ENCODE measurements at regions not wholly inside any gene's neighbourhood (a gene's known extent, or its start where the extent isn't known, plus 50 kb on each side); places are given as distances from the start of the nearest gene placed in this dataset.

- Histone ChIP-seq H3K4me1 (ENCODE audit: low read length) (no peaks in the 10 kb centered on the region), H3K36me3 (replicated peaks; ENCODE audit: low read depth, low read length) (no peaks in the 10 kb centered on the region), H3K9ac (ENCODE audit: low read length) (no peak overlapping the region), H3K9me3 (ENCODE audit: insufficient read depth, low read length) (no peaks in the 10 kb centered on the region), H3K27me3 (ENCODE audit: low read depth, low read length) (peaks cover 4% of the 10 kb centered on the region), H3K79me2 (ENCODE audit: low read length) (no peaks in the 10 kb centered on the region), H3K4me3 (ENCODE audit: low read length) (no peak overlapping the region), H4K20me1 (ENCODE audit: insufficient read depth, low read length) (no peaks in the 10 kb centered on the region), H3K27ac (ENCODE audit: low read length) (no peak overlapping the region), H3K4me2 (ENCODE audit: low read length) (no peak overlapping the region), H2AFZ (ENCODE audit: low read depth, low read length) (no peak overlapping the region)
- no peak for TF ChIP-seq EZH2phosphoT487 (IDR thresholded peaks at IDR 0.05; ENCODE audit: low read depth)
- no peak for TF ChIP-seq CTCF (IDR thresholded peaks at IDR 0.05; ENCODE audit: low read depth, low read length)
Measured at GRCh38 chr11:112751329-112751728, 209.9 kb upstream of the NCAM1 start.

GRCh38 chr11:112751772-112752171 lies 209.4 kb upstream of the NCAM1 start:
- Histone ChIP-seq H2AFZ (ENCODE audit: low read depth, low read length) (no peak overlapping the region), H3K79me2 (ENCODE audit: low read length) (no peaks in the 10 kb centered on the region), H3K27me3 (ENCODE audit: low read depth, low read length) (peaks cover 4% of the 10 kb centered on the region), H3K27ac (ENCODE audit: low read length) (no peak overlapping the region), H3K9ac (ENCODE audit: low read length) (no peak overlapping the region), H3K9me3 (ENCODE audit: insufficient read depth, low read length) (no peaks in the 10 kb centered on the region), H3K36me3 (replicated peaks; ENCODE audit: low read depth, low read length) (no peaks in the 10 kb centered on the region), H4K20me1 (ENCODE audit: insufficient read depth, low read length) (no peaks in the 10 kb centered on the region), H3K4me1 (ENCODE audit: low read length) (no peaks in the 10 kb centered on the region), H3K4me2 (ENCODE audit: low read length) (no peak overlapping the region), H3K4me3 (ENCODE audit: low read length) (no peak overlapping the region)
- TF ChIP-seq EZH2phosphoT487 (IDR thresholded peaks at IDR 0.05; ENCODE audit: low read depth): no peak
- TF ChIP-seq CTCF (IDR thresholded peaks at IDR 0.05; ENCODE audit: low read depth, low read length): no peak

- Histone ChIP-seq H3K36me3 (replicated peaks; ENCODE audit: low read depth, low read length) (no peaks in the 10 kb centered on the region), H3K27me3 (ENCODE audit: low read depth, low read length) (peaks cover 4% of the 10 kb centered on the region), H3K4me2 (ENCODE audit: low read length) (no peak overlapping the region), H3K9ac (ENCODE audit: low read length) (no peak overlapping the region), H3K4me3 (ENCODE audit: low read length) (no peak overlapping the region), H3K4me1 (ENCODE audit: low read length) (no peaks in the 10 kb centered on the region), H3K27ac (ENCODE audit: low read length) (no peak overlapping the region), H2AFZ (ENCODE audit: low read depth, low read length) (no peak overlapping the region), H3K9me3 (ENCODE audit: insufficient read depth, low read length) (no peaks in the 10 kb centered on the region), H3K79me2 (ENCODE audit: low read length) (no peaks in the 10 kb centered on the region), H4K20me1 (ENCODE audit: insufficient read depth, low read length) (no peaks in the 10 kb centered on the region)
- TF ChIP-seq CTCF (IDR thresholded peaks at IDR 0.05; ENCODE audit: low read depth, low read length) (no peak), EZH2phosphoT487 (IDR thresholded peaks at IDR 0.05; ENCODE audit: low read depth) (no peak)
Measured at GRCh38 chr11:112752563-112752962, 208.7 kb upstream of the NCAM1 start.

GRCh38 chr11:112753706-112754105 lies 207.5 kb upstream of the NCAM1 start:
- H3K9ac ChIP-seq (ENCODE audit: low read length): no peak overlapping the region
- H3K4me2 ChIP-seq (ENCODE audit: low read length): no peak overlapping the region
- H3K9me3 ChIP-seq (ENCODE audit: insufficient read depth, low read length): no peaks in the 10 kb centered on the region
- no peak overlapping the region for H3K4me3 ChIP-seq (ENCODE audit: low read length)
- no peak overlapping the region for H2AFZ ChIP-seq (ENCODE audit: low read depth, low read length)
- peaks cover 4% of the 10 kb centered on the region for H3K27me3 ChIP-seq (ENCODE audit: low read depth, low read length)
- H4K20me1 ChIP-seq (ENCODE audit: insufficient read depth, low read length): no peaks in the 10 kb centered on the region
- no peaks in the 10 kb centered on the region for H3K79me2 ChIP-seq (ENCODE audit: low read length)
- no peak for TF ChIP-seq CTCF (IDR thresholded peaks at IDR 0.05; ENCODE audit: low read depth, low read length)
- no peak for TF ChIP-seq EZH2phosphoT487 (IDR thresholded peaks at IDR 0.05; ENCODE audit: low read depth)
- H3K4me1 ChIP-seq (ENCODE audit: low read length): no peaks in the 10 kb centered on the region
- H3K36me3 ChIP-seq (replicated peaks; ENCODE audit: low read depth, low read length): no peaks in the 10 kb centered on the region
- no peak overlapping the region for H3K27ac ChIP-seq (ENCODE audit: low read length)

All from OCI-LY3 (cell line).